ENCODE measurements at regions not wholly inside any gene's neighbourhood (a gene's known extent, or its start where the extent isn't known, plus 50 kb on each side); places are given as distances from the start of the nearest gene placed in this dataset.

GRCh38 chr9:86500667-86501435 lies 146.6 kb upstream of the TUT7 start:
- DNase-seq (ENCODE audit: low read depth), result peak; percentile 91
- no peak overlapping the region for H3K4me3 ChIP-seq (replicated peaks; ENCODE audit: low read depth, low read length)

GRCh38 chr9:86500031-86500430 lies 145.8 kb upstream of the TUT7 start:
- no peak for DNase-seq (ENCODE audit: low read depth)
- TF ChIP-seq, protein P1, sequence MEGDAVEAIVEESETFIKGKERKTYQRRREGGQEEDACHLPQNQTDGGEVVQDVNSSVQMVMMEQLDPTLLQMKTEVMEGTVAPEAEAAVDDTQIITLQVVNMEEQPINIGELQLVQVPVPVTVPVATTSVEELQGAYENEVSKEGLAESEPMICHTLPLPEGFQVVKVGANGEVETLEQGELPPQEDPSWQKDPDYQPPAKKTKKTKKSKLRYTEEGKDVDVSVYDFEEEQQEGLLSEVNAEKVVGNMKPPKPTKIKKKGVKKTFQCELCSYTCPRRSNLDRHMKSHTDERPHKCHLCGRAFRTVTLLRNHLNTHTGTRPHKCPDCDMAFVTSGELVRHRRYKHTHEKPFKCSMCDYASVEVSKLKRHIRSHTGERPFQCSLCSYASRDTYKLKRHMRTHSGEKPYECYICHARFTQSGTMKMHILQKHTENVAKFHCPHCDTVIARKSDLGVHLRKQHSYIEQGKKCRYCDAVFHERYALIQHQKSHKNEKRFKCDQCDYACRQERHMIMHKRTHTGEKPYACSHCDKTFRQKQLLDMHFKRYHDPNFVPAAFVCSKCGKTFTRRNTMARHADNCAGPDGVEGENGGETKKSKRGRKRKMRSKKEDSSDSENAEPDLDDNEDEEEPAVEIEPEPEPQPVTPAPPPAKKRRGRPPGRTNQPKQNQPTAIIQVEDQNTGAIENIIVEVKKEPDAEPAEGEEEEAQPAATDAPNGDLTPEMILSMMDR (IDR thresholded peaks at IDR 0.05; ENCODE audit: low read length, missing control alignments), result no peak
- no peak overlapping the region for H3K4me3 ChIP-seq (replicated peaks; ENCODE audit: low read depth, low read length)

More at GRCh38 chr9:86500667-86501435, 146.6 kb upstream of the TUT7 start:
- TF ChIP-seq, protein P1 (IDR thresholded peaks at IDR 0.05; ENCODE audit: low read length, missing control alignments), result no peak

DNA sequence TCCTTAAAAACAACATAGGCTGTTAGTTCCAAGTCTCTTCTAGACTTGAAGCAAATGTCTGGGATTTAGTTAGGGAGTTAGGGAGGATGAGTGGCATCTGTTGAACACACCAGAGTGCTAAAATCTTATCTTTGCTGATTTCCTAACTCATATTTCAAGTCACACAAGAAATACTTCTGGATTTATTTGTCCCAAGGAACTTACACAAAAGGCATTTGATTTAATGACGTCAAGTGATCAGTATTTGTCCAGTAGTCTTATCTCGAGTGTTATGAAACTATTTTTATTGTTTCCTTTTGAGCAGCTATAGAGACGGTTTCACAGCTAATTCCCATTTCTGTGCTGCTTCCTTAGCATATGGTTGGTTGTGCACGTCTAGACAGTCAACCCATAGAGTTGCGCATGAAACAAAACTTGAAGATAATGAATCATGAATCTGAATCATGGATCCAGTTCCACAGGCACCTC lies 140.5 kb upstream of the TUT7 start:
- peak; percentile 96 for DNase-seq (ENCODE audit: low read depth)
- no peak overlapping the region for H3K4me3 ChIP-seq (replicated peaks; ENCODE audit: low read depth, low read length)
- TF ChIP-seq, protein P1 (IDR thresholded peaks at IDR 0.05; ENCODE audit: low read length, missing control alignments), result no peak

DNA sequence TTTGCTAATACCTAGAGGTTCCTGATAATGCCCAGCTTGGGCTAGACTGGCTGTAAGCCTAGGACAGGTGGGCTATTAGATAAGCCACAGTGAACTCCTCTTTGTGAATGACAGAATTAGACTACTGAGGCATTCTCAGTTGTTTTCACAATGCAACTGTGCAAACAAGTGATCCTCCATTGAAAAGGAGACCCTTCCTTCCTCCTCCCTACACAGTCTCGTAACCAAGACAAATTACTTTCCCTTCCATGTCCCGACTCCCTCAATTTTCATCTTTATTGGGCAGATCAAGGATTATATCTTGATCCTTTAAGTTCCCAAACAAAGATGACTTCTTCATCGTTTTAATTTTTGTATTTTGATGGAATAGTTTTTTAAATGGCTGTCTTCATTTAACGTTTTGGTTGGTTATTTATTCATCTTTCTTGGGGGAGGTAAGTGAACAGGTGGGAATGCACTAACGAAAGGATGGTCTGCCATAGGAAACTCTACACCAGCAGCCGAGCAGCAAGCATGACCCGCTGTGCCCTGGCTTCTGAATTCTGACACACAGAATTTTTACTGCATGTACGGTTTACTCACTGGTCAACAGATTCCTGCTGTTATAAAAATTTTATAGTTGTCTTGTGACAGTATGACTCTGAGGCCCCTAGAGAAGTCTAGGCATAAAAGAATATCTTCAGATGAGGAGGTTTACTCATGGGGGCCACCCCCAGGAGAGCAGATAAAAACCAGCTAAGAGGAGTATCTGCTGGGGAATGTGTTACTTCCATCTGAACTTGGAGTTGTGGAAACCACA lies 137.5 kb upstream of the TUT7 start:
- H3K4me3 ChIP-seq (replicated peaks; ENCODE audit: low read depth, low read length), result no peak overlapping the region
- no peak for DNase-seq (ENCODE audit: low read depth)
- TF ChIP-seq, protein P1 (IDR thresholded peaks at IDR 0.05; ENCODE audit: low read length, missing control alignments), result no peak

DNA sequence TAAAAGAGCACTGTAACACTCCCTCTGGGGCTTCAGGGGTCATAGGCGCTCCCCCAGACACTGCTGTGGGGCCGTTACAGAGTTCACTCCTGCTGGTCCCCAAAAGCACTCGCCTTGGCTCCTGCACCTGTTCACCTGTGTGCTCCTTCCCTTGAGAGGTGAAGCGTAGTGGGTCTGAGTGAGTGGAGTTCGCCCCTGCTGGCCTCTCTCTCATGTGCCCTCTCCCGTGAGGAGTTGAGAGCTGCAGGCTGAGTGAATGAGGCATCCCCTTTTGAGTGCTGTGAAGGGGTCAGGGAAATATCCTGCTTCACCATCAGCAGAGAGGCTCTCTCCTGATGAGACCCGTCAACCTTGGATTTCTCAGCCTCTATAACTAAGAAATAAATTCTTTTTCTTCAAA lies 134.6 kb upstream of the TUT7 start:
- TF ChIP-seq, protein P1 (IDR thresholded peaks at IDR 0.05; ENCODE audit: low read length, missing control alignments), result no peak
- no peak overlapping the region for H3K4me3 ChIP-seq (replicated peaks; ENCODE audit: low read depth, low read length)

DNA sequence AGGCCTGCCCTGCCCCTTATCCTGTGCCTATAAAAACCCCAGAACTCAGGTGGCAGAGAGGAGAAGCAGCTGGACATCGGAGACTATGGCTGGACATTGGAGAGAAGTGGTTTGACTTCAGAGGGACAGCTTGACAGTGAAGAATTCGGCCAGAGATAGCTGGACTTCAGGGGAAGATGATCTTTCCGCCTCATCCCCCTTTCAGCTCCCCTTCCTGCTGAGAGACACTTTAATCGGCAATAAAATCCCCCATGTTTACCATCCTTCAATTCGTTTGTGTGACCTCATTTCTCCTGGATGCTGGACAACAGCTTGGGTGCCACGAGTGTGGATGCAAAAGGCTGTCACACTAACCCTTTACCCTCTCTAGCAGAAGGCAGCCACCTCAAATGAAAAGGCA lies 134.1 kb upstream of the TUT7 start:
- TF ChIP-seq, protein P1 (IDR thresholded peaks at IDR 0.05; ENCODE audit: low read length, missing control alignments), result no peak
- DNase-seq (ENCODE audit: low read depth), result no peak

More for the DNA sequence above, 134.6 kb upstream of the TUT7 start:
- DNase-seq (ENCODE audit: low read depth), result no peak

More for the DNA sequence above, 134.1 kb upstream of the TUT7 start:
- H3K4me3 ChIP-seq (replicated peaks; ENCODE audit: low read depth, low read length), result no peak overlapping the region

All from fibroblast of pulmonary artery (primary cell).